Stomach (tissue), 8 donors: ENCODE measurements at regions not wholly inside any gene's neighbourhood (a gene's known extent, or its start where the extent isn't known, plus 50 kb on each side); places are given as distances from the start of the nearest gene placed in this dataset.

ENCODE experiments used
- DNase-seq, 2 donors: peaks; one replicate each; pipeline versions ENCODE4 v3.0.0 to v3.0.0-alpha.2; 2013 to 2019
- H3K27ac ChIP-seq, 5 donors: fragments of 200-600 bp in 4 of 5; sonication (generic) in 4 of 5; one replicate each; pipeline ENCODE4 v1.5.1; 2013 to 2019; ENCODE audit warnings: mild to moderate bottlenecking in 1 of 5, moderate library complexity in 1 of 5
- H3K27me3 ChIP-seq, 3 donors: fragments of 200-600 bp; sonication (generic); one replicate each; pipeline ENCODE4 v1.5.1; 2017 to 2019; ENCODE audit warnings: mixed run types in 1 of 3
- H3K36me3 ChIP-seq, 4 donors: fragments of 200-600 bp; sonication (generic); 1 replicate in 3 of 4; 2 replicates in 1 of 4; pipeline ENCODE4 v1.5.1; 2016 to 2019
- H3K4me1 ChIP-seq, 4 donors: fragments of 200-600 bp; sonication (generic); one replicate each; pipeline ENCODE4 v1.5.1; 2016 to 2019
- H3K4me3 ChIP-seq, 4 donors: fragments of 200-600 bp; sonication (generic) in 3 of 4; one replicate each; pipeline ENCODE4 v1.5.1; 2016 to 2019; ENCODE audit warnings: mild to moderate bottlenecking in 1 of 4
- H3K9me3 ChIP-seq, 4 donors: fragments of 200-600 bp; sonication (generic); one replicate each; pipeline ENCODE4 v1.5.1; 2016 to 2019
- EP300 ChIP-seq: sonication (generic); formaldehyde crosslinking; IDR thresholded peaks from one replicate; pipeline ENCODE4 v1.6.1; 2017; ENCODE audit warnings: antibody characterized with exemption
- POLR2A ChIP-seq, 4 donors: fragments of 450-650 bp; IDR thresholded peaks; one replicate each; pipeline ENCODE4 v1.6.1; 2016; ENCODE audit warnings: antibody characterized with exemption in 4 of 4, control low read depth in 2 of 4, mild to moderate bottlenecking in 1 of 4, moderate library complexity in 1 of 4
- POLR2AphosphoS5 ChIP-seq, 3 donors: sonication (generic); formaldehyde crosslinking; IDR thresholded peaks; one replicate each; pipeline ENCODE4 v1.6.1; 2016; ENCODE audit warnings: antibody characterized with exemption in 3 of 3
- WGBS, 5 donors: extraction: QIAGEN DNeasy Blood & Tissue Kit in 3 of 5; methylation state at CpG; one replicate each; pipeline versions ENCODE4 v1.1.5 to v1.1.7; 2013 to 2018; 5-methylcytosine and 5-hydroxymethylcytosine counted together
- intact Hi-C: fragments of 100-400 bp; cut with DNase I; formaldehyde crosslinking; loops from one replicate; pipeline ENCODE4 v1.15.1; 2023; ENCODE audit warnings: low total_unique reads
- TF ChIP-seq, protein P1 (sequence below), 7 experiments: fragments of 450-650 bp in 4 of 7; fragments of 200-600 bp in 3 of 7; sonication (generic) in 3 of 7; IDR thresholded peaks; one replicate each; pipeline ENCODE4 v1.5.1; 2016 to 2019; ENCODE audit warnings: antibody characterized with exemption in 7 of 7, control low read depth in 2 of 7, mild to moderate bottlenecking in 1 of 7
- donor health status: healthy with polysubstance abuse.
- donor health status: Bipolar disorder and iron deficiency.
- donor health status: healthy.

DNA sequence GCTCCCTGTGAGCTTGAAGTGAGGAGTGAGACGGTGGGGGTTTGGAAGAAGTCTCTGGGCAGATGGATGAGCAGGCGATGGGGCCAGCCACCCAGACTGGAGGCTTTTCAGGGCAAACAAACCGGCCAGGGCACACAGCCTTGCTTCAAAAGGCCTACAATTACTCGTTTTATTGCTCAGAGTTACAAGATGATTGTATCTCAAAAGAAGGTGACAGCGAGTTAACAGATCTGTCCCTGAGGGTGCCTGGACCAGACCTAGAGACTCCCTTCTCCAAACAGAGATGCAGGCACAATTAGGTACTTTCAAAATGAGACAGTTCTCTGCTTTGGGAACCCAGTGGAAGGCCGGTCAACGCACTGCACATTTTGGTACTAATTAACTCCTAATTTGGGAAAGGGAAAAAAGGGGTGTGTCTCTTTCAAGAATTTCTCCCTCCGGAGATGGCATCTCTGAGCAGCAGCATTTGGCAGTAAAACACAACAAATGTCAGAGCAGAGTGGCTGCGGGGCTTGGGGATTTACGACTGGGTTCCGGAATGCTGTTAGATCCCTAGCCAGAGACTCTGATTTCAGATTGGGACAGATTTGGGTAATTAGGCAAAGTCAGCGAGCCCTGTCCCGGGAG lies 226.7 kb downstream of the TTC32 start:
- no peaks in the 10 kb centered on the region for H3K4me1 ChIP-seq
- TF ChIP-seq, protein P1, sequence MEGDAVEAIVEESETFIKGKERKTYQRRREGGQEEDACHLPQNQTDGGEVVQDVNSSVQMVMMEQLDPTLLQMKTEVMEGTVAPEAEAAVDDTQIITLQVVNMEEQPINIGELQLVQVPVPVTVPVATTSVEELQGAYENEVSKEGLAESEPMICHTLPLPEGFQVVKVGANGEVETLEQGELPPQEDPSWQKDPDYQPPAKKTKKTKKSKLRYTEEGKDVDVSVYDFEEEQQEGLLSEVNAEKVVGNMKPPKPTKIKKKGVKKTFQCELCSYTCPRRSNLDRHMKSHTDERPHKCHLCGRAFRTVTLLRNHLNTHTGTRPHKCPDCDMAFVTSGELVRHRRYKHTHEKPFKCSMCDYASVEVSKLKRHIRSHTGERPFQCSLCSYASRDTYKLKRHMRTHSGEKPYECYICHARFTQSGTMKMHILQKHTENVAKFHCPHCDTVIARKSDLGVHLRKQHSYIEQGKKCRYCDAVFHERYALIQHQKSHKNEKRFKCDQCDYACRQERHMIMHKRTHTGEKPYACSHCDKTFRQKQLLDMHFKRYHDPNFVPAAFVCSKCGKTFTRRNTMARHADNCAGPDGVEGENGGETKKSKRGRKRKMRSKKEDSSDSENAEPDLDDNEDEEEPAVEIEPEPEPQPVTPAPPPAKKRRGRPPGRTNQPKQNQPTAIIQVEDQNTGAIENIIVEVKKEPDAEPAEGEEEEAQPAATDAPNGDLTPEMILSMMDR (IDR thresholded peaks at IDR 0.05), result no peak
- no peak for TF ChIP-seq POLR2AphosphoS5 (IDR thresholded peaks at IDR 0.05)
- TF ChIP-seq EP300, result no peak
- no peak for TF ChIP-seq POLR2A (IDR thresholded peaks at IDR 0.05)
- no peaks in the 10 kb centered on the region for H3K36me3 ChIP-seq
- DNase-seq, result no peak
- H3K27ac ChIP-seq, result no peak overlapping the region
- no peaks in the 10 kb centered on the region for H3K9me3 ChIP-seq
- H3K4me3 ChIP-seq, result no peak overlapping the region
- intact Hi-C loops, result no loop called here
- H3K27me3 ChIP-seq, result no peaks in the 10 kb centered on the region
- WGBS, 5 donors, result 50 to 73% (median 63%) methylated on average over 13 of the region's 13 CpGs

DNA sequence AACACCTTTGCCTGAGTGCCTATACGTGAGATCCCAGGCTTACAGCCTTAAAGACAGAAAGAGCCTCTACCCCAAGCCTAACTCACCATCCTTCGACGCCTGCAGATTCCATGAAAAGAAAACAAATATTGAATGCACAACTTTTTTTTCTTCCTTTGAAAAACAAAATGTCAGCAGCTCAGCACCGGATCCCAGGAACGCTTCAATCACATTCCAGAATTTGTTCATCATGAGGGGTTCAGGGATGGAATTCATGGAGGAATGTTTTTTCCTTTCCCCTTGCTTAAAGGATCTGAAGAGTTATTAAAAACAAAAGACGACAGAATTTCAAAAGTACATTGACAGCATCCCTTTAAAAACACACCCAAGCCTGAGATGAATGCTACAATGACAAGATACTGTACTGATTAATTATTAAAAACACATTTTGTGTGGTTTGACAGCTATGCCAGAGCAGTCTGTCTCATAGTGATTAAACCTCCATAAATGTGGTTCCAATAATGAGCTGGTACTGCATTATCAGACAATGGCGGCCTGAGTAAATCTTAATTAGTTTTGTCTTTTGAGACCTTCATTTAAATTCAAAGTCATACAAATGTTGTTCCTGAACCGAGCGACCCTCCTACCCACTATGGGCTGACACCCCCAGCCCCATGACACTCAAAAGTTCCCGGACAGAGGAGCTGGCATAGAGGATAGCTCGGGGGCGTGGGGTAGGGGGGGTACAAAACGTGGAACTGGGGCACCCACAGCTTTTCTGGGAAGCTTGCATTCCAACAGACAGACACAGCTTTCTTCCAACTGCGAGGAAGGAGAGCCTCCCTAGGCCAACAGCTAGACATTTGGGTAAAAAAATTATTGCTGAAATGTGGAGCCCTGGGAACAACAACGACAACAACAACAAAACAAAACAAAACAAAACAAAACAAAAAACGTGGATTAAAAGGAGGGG lies 227.5 kb downstream of the TTC32 start:
- no peak for TF ChIP-seq EP300
- TF ChIP-seq POLR2A (IDR thresholded peaks at IDR 0.05), result no peak
- TF ChIP-seq, protein P1 (IDR thresholded peaks at IDR 0.05), result no peak
- TF ChIP-seq POLR2AphosphoS5 (IDR thresholded peaks at IDR 0.05), result no peak
- Histone ChIP-seq H3K4me3 (no peak overlapping the region), H3K36me3 (no peaks in the 10 kb centered on the region), H3K9me3 (no peaks in the 10 kb centered on the region), H3K27me3 (no peaks in the 10 kb centered on the region), H3K4me1 (no peaks in the 10 kb centered on the region), H3K27ac (no peak overlapping the region)
- intact Hi-C loops, result no loop called here
- WGBS, 5 donors, result 75 to 81% (median 78%) methylated on average over 16 of the region's 16 CpGs
- no peak for DNase-seq

DNA sequence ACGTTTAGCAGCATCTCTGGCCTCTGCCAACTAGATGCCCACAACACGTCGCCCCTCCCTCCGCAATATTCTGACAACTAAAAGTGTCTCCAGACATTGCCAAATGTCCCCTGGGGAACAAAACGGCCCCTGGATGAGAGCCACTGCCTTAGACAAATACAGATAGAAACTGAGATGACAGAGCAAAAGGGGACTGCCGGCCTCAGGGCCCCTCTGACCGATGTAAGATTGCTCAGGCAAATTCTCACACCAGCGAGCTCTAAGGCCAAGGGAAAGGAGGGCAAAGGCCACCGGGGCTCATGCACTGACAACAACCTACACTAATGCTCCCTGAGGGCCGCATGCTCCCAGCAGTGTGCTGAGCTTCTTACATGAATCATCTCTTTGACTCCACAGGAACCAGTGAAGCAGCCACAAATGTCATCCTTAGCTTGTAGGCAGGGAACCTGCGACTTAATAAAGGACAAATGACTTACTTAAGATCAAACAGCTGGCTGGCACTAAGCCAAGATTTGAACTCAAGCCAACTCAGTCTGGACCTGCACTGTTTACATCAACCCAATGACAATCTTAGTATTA lies 228.5 kb downstream of the TTC32 start:
- TF ChIP-seq POLR2A (IDR thresholded peaks at IDR 0.05) (no peak), EP300 (no peak), POLR2AphosphoS5 (IDR thresholded peaks at IDR 0.05) (no peak)
- TF ChIP-seq, protein P1 (IDR thresholded peaks at IDR 0.05), result no peak
- 48 to 68% (median 57%) methylated on average over 11 of the region's 11 CpGs for WGBS, 5 donors
- no peaks in the 10 kb centered on the region for H3K36me3 ChIP-seq
- intact Hi-C loops, result no loop called here
- no peak overlapping the region for H3K27ac ChIP-seq
- no peaks in the 10 kb centered on the region for H3K9me3 ChIP-seq
- H3K27me3 ChIP-seq, result no peaks in the 10 kb centered on the region
- peak in 1 of 2 donors; percentile 18 for DNase-seq
- no peak overlapping the region for H3K4me3 ChIP-seq
- H3K4me1 ChIP-seq, result no peaks in the 10 kb centered on the region

DNA sequence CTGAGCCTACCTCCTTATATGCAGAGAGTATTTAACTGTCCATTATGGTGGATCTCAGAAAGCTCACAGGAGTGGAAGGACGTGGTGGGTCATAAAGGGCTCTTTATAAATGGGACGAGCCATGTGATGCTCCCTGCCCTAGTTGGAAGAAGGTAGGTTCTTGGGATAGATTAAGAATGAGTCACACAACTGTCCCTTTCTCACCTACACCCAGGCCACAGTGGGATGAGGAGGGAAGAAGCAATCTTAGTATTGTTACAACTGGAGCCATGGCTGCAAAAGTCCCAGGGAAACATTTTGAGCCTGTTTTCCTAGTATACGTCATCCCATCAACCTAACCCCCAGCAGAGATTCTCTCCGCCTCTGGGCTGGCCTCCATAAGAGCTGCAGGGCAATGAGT lies 229.9 kb downstream of the TTC32 start:
- intact Hi-C loops, result no loop called here

More for the DNA sequence above, 229.9 kb downstream of the TTC32 start:
- H3K4me1 ChIP-seq, result no peaks in the 10 kb centered on the region
- H3K9me3 ChIP-seq, result no peaks in the 10 kb centered on the region
- no peaks in the 10 kb centered on the region for H3K36me3 ChIP-seq
- WGBS, 5 donors, result 84 to 89% (median 88%) methylated on average over 4 of the region's 4 CpGs
- no peaks in the 10 kb centered on the region for H3K27me3 ChIP-seq
- no peak overlapping the region for H3K4me3 ChIP-seq
- no peak for TF ChIP-seq POLR2AphosphoS5 (IDR thresholded peaks at IDR 0.05)
- TF ChIP-seq EP300, result no peak
- TF ChIP-seq, protein P1 (IDR thresholded peaks at IDR 0.05), result no peak
- TF ChIP-seq POLR2A (IDR thresholded peaks at IDR 0.05), result no peak
- no peak for DNase-seq
- no peak overlapping the region for H3K27ac ChIP-seq
